Neuronal stem cell (in vitro differentiated cells): ENCODE measurements at regions not wholly inside any gene's neighbourhood (a gene's known extent, or its start where the extent isn't known, plus 50 kb on each side); places are given as distances from the start of the nearest gene placed in this dataset.

Source experiments
- DNase-seq: peaks from one replicate; pipeline ENCODE4 v3.0.0-alpha.2; 2013; ENCODE audit warnings: low spot score
- H2AFZ ChIP-seq: one replicate; pipeline ENCODE4 v1.6.1; 2013; ENCODE audit warnings: mild to moderate bottlenecking, low read length, inconsistent platforms
- H2AK5ac ChIP-seq: 2 replicates; pipeline ENCODE4 v1.6.1; 2013; ENCODE audit warnings: low read depth, mild to moderate bottlenecking, inconsistent platforms, low read length, moderate library complexity, mixed read lengths
- H2BK120ac ChIP-seq: 2 replicates; pipeline ENCODE4 v1.6.1; 2013; ENCODE audit warnings: low read depth, mild to moderate bottlenecking, inconsistent platforms, low read length, moderate library complexity, mixed read lengths
- H2BK12ac ChIP-seq: one replicate; pipeline ENCODE4 v1.6.1; 2013; ENCODE audit warnings: low read length, inconsistent platforms
- H2BK15ac ChIP-seq: 2 replicates; pipeline ENCODE4 v1.6.1; 2013; ENCODE audit warnings: mild to moderate bottlenecking, low read length, inconsistent platforms, mixed read lengths
- H2BK5ac ChIP-seq: one replicate; pipeline ENCODE4 v1.6.1; 2013; ENCODE audit warnings: inconsistent platforms, mild to moderate bottlenecking, low read length, moderate library complexity
- H3K14ac ChIP-seq: one replicate; pipeline ENCODE4 v1.6.1; 2013; ENCODE audit warnings: low read length, inconsistent platforms
- H3K18ac ChIP-seq: 2 replicates; pipeline ENCODE4 v1.6.1; 2013; ENCODE audit warnings: low read length, inconsistent platforms
- H3K23ac ChIP-seq: 2 replicates; pipeline ENCODE4 v1.6.1; 2013; ENCODE audit warnings: low read depth, mild to moderate bottlenecking, mixed read lengths, low read length, inconsistent platforms; ENCODE audit not compliant: poor library complexity
- H3K27ac ChIP-seq: replicated peaks from 3 replicates; pipeline ENCODE4 v1.5.1; 2013; ENCODE audit warnings: low read length, inconsistent platforms
- H3K27me3 ChIP-seq, 3 experiments: 2 replicates each; pipeline ENCODE4 v1.6.1; 2013; ENCODE audit warnings: low read length in 3 of 3, mild to moderate bottlenecking in 2 of 3, inconsistent platforms in 1 of 3, low read depth in 1 of 3, mixed read lengths in 1 of 3, moderate library complexity in 1 of 3; ENCODE audit not compliant: control insufficient read depth in 3 of 3, insufficient read depth in 3 of 3
- H3K36me3 ChIP-seq, 2 donors: replicated peaks in 1 of 2; 2 replicates each; pipeline ENCODE4 v1.6.1; 2013; ENCODE audit warnings: low read length in 2 of 2; ENCODE audit not compliant: control insufficient read depth in 2 of 2, insufficient read depth in 2 of 2
- H3K4ac ChIP-seq: 2 replicates; pipeline ENCODE4 v1.6.1; 2013; ENCODE audit warnings: inconsistent platforms, mild to moderate bottlenecking, low read length, moderate library complexity
- H3K4me1 ChIP-seq, 2 donors: 1 replicate in 1 of 2; 2 replicates in 1 of 2; pipeline ENCODE4 v1.6.1; 2013; ENCODE audit warnings: low read length in 2 of 2, low read depth in 1 of 2; ENCODE audit not compliant: control insufficient read depth in 2 of 2, insufficient read depth in 1 of 2
- H3K4me2 ChIP-seq: one replicate; pipeline ENCODE4 v1.6.1; 2013; ENCODE audit warnings: mild to moderate bottlenecking, low read length, inconsistent platforms; ENCODE audit not compliant: insufficient read depth, poor library complexity, severe bottlenecking
- H3K4me3 ChIP-seq, 2 donors: 2 replicates each; pipeline ENCODE4 v1.5.1; 2013; ENCODE audit warnings: low read length in 2 of 2, mild to moderate bottlenecking in 2 of 2, inconsistent platforms in 1 of 2, moderate library complexity in 1 of 2
- H3K79me1 ChIP-seq: one replicate; pipeline ENCODE4 v1.6.1; 2013; ENCODE audit warnings: low read depth, mild to moderate bottlenecking, inconsistent platforms, low read length, moderate library complexity
- H3K9ac ChIP-seq: one replicate; pipeline ENCODE4 v1.6.1; 2013; ENCODE audit warnings: mild to moderate bottlenecking, low read depth, low read length, inconsistent platforms; ENCODE audit not compliant: poor library complexity
- H3K9me3 ChIP-seq, 2 donors: replicated peaks in 1 of 2; 2 replicates each; pipeline versions ENCODE3 to v1.6.1; 2013; ENCODE audit warnings: low read length in 2 of 2, mild to moderate bottlenecking in 2 of 2, inconsistent platforms in 1 of 2, low read depth in 1 of 2, mixed read lengths in 1 of 2, moderate library complexity in 1 of 2; ENCODE audit not compliant: control insufficient read depth in 2 of 2, insufficient read depth in 1 of 2
- H4K8ac ChIP-seq: one replicate; pipeline ENCODE4 v1.6.1; 2013; ENCODE audit warnings: low read depth, mild to moderate bottlenecking, inconsistent platforms, low read length, moderate library complexity
- H4K91ac ChIP-seq: one replicate; pipeline ENCODE4 v1.6.1; 2013; ENCODE audit warnings: low read length, low read depth, mild to moderate bottlenecking, inconsistent platforms; ENCODE audit not compliant: poor library complexity
- WGBS, 2 donors: extraction: QIAGEN DNeasy Blood & Tissue Kit; methylation state at CpG; one replicate each; pipeline ENCODE4 v1.1.7; 2013; ENCODE audit warnings: missing lambda C conversion rate in 2 of 2, mixed read lengths in 1 of 2; ENCODE audit not compliant: insufficient read length in 2 of 2, insufficient replicate concordance in 1 of 2; ENCODE audit errors: extremely low coverage in 2 of 2; 5-methylcytosine and 5-hydroxymethylcytosine counted together

GRCh38 chr18:29648891-29649290, 1393.7 kb downstream of the DSC3 start:
- H3K27ac ChIP-seq: no peak overlapping the region
- no peak overlapping the region for H2AFZ ChIP-seq
- H3K14ac ChIP-seq: no peak overlapping the region
- no peaks in the 10 kb centered on the region for H3K9me3 ChIP-seq
- no peak overlapping the region for H3K4me3 ChIP-seq
- peaks cover 0 to 1% of the 10 kb centered on the region in 2 donors for H3K4me1 ChIP-seq
- no peaks in the 10 kb centered on the region for H3K27me3 ChIP-seq
- H4K8ac ChIP-seq: no peak overlapping the region
- no peak overlapping the region for H2BK12ac ChIP-seq
- no peak overlapping the region for H3K23ac ChIP-seq
- no peaks in the 10 kb centered on the region for H3K36me3 ChIP-seq
- no peak overlapping the region for H2AK5ac ChIP-seq
- no peak overlapping the region for H3K4me2 ChIP-seq
- H2BK5ac ChIP-seq: no peak overlapping the region
- no peak overlapping the region for H3K4ac ChIP-seq
- no CpG with 5 or more reads among the region's 1 CpG for WGBS, 2 donors
- no peak for DNase-seq
- no peak overlapping the region for H4K91ac ChIP-seq
- H2BK120ac ChIP-seq: no peak overlapping the region
- H3K18ac ChIP-seq: no peak overlapping the region
- H3K79me1 ChIP-seq: no peaks in the 10 kb centered on the region
- no peak overlapping the region for H2BK15ac ChIP-seq
- H3K9ac ChIP-seq: no peak overlapping the region

GRCh38 chr18:29647700-29648099, 1394.8 kb downstream of the DSC3 start:
- no peak overlapping the region for H3K4ac ChIP-seq

GRCh38 chr18:29644276-29644675, 1398.3 kb downstream of the DSC3 start:
- H2AK5ac ChIP-seq: no peak overlapping the region
- no peaks in the 10 kb centered on the region for H3K9me3 ChIP-seq
- H2AFZ ChIP-seq: no peak overlapping the region
- no peak overlapping the region for H2BK5ac ChIP-seq
- no peak overlapping the region for H3K4ac ChIP-seq
- DNase-seq: no peak
- no peak overlapping the region for H3K27ac ChIP-seq
- H3K27me3 ChIP-seq: no peaks in the 10 kb centered on the region
- no peak overlapping the region for H2BK12ac ChIP-seq
- no peak overlapping the region for H4K91ac ChIP-seq
- H3K4me2 ChIP-seq: no peak overlapping the region
- no peak overlapping the region for H2BK120ac ChIP-seq
- H3K4me3 ChIP-seq: no peak overlapping the region
- no peak overlapping the region for H3K18ac ChIP-seq
- no peaks in the 10 kb centered on the region for H3K4me1 ChIP-seq
- H3K36me3 ChIP-seq: no peaks in the 10 kb centered on the region
- H4K8ac ChIP-seq: no peak overlapping the region
- H3K23ac ChIP-seq: no peak overlapping the region
- no peak overlapping the region for H3K14ac ChIP-seq
- H3K79me1 ChIP-seq: no peaks in the 10 kb centered on the region
- no peak overlapping the region for H2BK15ac ChIP-seq
- H3K9ac ChIP-seq: no peak overlapping the region

More at GRCh38 chr18:29647700-29648099, 1394.8 kb downstream of the DSC3 start:
- no peak overlapping the region for H3K9ac ChIP-seq
- H3K79me1 ChIP-seq: no peaks in the 10 kb centered on the region
- WGBS, 2 donors: no CpG with 5 or more reads among the region's 1 CpG
- H3K18ac ChIP-seq: no peak overlapping the region
- H3K4me1 ChIP-seq: peaks cover 0 to 1% of the 10 kb centered on the region in 2 donors
- H2BK5ac ChIP-seq: no peak overlapping the region
- H4K8ac ChIP-seq: no peak overlapping the region
- H3K23ac ChIP-seq: no peak overlapping the region
- H2BK120ac ChIP-seq: no peak overlapping the region
- H2AFZ ChIP-seq: no peak overlapping the region
- H3K4me3 ChIP-seq: no peak overlapping the region
- no peak overlapping the region for H4K91ac ChIP-seq
- no peak overlapping the region for H3K4me2 ChIP-seq
- H3K14ac ChIP-seq: no peak overlapping the region
- H3K27me3 ChIP-seq: no peaks in the 10 kb centered on the region
- H2BK15ac ChIP-seq: no peak overlapping the region
- no peaks in the 10 kb centered on the region for H3K9me3 ChIP-seq
- no peak overlapping the region for H2BK12ac ChIP-seq
- H3K27ac ChIP-seq: no peak overlapping the region
- no peak for DNase-seq
- H2AK5ac ChIP-seq: no peak overlapping the region
- H3K36me3 ChIP-seq: no peaks in the 10 kb centered on the region

- no peak overlapping the region for H2AFZ ChIP-seq
- no CpG with 5 or more reads among the region's 5 CpGs for WGBS, 2 donors
- H4K8ac ChIP-seq: no peak overlapping the region
- no peak overlapping the region for H4K91ac ChIP-seq
- H3K9me3 ChIP-seq: no peaks in the 10 kb centered on the region
- H3K18ac ChIP-seq: no peak overlapping the region
- no peak overlapping the region for H3K4me2 ChIP-seq
- H3K36me3 ChIP-seq: no peaks in the 10 kb centered on the region
- no peak overlapping the region for H3K4me3 ChIP-seq
- H2BK15ac ChIP-seq: no peak overlapping the region
- no peak overlapping the region for H3K4ac ChIP-seq
- no peak overlapping the region for H3K23ac ChIP-seq
- no peaks in the 10 kb centered on the region for H3K27me3 ChIP-seq
- H2AK5ac ChIP-seq: no peak overlapping the region
- DNase-seq: no peak
- no peak overlapping the region for H3K14ac ChIP-seq
- no peak overlapping the region for H3K27ac ChIP-seq
- no peaks in the 10 kb centered on the region for H3K79me1 ChIP-seq
- H3K9ac ChIP-seq: no peak overlapping the region
- H2BK5ac ChIP-seq: no peak overlapping the region
- peaks cover 0 to 2% of the 10 kb centered on the region in 2 donors for H3K4me1 ChIP-seq
- H2BK12ac ChIP-seq: no peak overlapping the region
- H2BK120ac ChIP-seq: no peak overlapping the region
These were observed 1413.0 kb downstream of the DSC3 start for GRCh38 chr18:29629493-29630036.
